ENCODE measurements at regions not wholly inside any gene's neighbourhood (a gene's known extent, or its start where the extent isn't known, plus 50 kb on each side); places are given as distances from the start of the nearest gene placed in this dataset.

GRCh38 chr22:23405366-23405851 is 174.7 kb downstream of the IGLL1 start:
- no peak for DNase-seq

GRCh38 chr22:23404689-23405365 is 175.3 kb downstream of the IGLL1 start:
- no peak for DNase-seq

DNA sequence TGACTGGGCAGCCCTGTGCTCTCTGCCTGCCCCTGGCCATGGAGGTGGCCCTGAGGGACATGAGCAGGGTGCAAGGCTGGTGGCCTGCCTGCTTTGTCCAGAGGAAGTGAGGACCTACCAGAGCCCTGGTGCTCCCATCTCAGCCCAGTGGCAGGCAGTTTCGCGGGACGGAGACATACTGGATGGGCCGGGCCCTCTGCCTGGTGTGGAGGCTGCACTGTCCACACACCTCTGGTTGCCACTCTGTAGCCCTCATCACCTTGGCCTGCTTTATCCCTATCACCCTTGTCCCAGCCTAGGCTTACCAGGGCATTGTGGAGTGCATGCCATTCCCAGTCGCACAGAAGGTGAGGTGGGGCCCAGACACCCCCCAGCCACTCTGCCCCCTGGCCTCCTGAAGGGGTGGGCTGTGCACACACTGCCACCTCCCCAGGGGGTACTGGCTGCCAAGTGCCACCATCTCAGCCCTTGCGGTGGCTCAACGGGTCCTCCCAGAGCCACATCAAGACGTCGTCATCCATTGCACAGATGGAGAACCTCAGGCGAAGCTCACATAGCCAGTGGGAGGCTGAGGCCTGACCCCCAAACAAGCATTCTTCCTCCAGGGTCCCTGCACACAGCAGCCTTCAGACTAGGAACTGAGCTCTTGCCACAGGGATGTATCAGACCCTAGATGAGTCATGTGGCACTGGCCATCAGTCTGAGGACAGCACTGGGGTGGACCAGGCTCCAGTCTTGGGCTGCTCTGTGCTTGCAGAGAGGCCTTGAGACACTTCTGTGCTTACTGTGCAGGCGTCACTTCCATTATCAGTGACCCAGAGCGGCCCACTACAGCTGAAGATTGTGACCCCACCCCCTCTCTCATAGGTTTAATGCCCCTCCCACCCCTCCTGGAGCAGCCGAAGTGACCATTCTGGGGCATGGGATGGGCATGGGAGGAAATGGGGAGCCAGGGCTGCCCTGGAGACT is 176.1 kb downstream of the IGLL1 start:
- no peak for DNase-seq

GRCh38 chr22:23403152-23403719 is 176.9 kb downstream of the IGLL1 start:
- DNase-seq, result no peak

DNA sequence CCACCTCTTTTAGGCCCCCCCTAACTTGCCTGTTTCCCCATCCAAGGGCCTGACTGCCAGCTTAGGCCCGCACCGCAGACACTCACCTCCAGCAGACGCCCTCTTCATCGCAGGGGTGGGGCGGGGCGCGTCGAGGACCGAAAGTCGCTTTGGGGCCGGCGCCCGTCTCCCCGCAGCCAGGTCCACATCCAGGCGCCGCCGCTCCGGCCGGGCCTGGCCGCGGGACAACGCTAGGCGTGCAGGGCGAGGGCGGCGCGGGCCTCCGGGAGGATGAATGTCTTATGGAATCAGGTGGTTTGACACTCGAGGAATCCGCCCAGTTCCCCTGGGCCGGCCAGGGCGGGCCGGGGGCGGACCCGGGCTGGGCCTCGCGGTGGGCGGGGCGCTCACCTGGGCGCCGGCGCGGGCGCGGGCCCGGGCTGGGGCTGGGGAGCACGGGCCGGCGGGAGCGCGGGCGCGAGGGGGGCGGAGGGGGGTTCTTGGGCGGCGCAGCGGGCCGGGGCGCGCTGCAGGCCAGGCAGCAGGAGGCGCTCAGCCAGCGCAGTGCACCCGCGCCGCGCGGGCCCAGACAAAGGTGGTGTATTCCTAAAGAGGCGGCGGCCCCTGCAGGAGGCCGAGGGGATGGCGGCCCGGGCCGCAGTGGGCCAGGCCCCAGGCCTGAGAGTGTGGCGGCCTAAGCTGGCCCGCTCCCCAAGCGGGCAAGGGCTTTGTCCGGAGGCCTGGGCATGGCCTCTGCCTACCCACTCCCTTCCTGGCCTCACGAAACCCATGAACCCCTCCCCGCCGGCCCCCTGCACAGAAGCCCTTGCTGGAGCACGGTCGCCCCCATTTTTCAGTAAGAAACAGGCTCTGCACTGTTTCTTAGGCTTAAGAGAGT is 177.6 kb downstream of the IGLL1 start:
- DNase-seq, result no peak

GRCh38 chr22:23401910-23402274 is 178.2 kb downstream of the IGLL1 start:
- DNase-seq, result no peak

DNA sequence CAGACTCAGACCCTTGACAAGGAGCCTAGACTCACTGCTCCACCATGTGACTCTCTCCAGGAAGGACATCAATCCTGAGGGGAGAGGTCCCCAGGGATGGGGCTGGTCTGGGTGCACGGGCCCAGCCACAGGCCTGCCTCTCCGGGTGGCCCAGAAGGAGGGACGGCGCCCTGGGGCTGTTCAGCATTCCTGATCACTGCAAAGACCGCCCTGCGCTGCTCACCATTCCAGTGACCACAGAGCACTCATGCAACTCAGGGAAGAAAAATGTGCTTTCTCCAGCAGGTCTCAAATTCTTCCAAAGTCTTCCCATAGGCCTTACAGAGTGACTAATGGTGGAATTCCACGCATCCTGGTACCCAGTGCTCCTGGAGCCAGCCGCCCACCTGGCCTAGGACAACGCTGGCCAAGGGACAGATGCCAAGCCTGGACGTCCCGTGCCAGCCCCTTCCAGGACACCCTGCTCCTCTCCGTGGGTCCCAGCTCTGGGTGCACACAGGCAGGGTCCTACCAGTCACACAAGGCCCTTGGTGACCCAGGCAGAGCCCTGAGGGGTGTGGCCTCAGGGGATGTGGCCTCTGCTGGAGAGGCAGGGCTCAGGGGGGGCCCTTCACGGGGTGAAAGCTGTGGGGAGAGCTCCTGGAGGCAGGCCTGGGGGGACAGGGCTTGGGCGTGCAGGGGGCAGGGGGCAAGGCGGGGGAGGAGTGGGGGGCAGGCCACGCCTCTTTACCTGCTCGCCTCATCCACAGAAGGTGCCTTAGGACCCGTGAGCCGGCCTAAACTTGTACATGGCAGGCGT is 178.8 kb downstream of the IGLL1 start:
- DNase-seq, result no peak

GRCh38 chr22:23400286-23400981 is 179.7 kb downstream of the IGLL1 start:
- DNase-seq, result no peak

DNA sequence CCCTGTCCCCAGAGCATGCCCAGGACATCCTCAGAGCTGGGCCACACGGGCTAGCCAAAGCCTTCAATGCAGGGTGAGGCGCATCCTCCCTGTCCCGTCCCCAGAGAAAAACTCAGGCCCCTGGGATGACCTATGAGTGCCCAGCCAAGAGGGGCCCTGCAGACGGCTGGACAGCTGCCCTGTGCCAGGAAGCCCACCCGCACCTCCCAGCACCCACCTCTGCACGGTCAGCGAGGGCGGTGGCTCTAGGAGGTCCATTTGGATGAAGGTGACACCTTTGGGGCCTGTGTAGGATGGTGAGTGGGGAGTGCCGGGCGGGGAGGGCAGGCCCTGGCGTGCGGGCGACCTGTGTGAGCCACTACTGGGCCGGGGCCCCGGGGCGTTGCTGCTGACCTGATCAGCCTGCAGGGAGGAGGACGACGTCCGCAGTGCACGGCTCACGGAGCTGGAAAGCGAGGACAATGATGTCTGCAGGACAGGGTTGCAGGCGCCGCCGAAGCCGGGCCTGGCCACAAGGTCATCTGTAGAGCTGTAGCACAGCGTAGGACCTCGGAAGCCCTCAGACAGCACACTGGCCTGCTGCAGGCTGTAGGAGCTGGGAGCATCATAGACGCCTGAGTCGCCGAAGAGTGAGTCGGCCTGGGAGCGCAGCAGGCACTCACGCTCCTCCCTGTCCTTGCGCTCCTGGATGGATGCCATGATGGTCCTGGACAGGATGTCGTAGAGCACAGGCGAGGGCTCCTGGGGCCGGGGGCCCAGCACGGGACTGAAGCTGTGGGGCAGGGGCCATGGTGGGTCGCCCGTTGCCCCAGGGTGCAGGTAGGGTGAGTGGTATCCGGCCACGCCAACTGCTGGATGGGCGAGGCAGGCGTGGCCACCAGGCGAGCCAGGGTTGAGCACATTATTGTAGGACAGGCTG is 180.5 kb downstream of the IGLL1 start:
- DNase-seq, result no peak

DNA sequence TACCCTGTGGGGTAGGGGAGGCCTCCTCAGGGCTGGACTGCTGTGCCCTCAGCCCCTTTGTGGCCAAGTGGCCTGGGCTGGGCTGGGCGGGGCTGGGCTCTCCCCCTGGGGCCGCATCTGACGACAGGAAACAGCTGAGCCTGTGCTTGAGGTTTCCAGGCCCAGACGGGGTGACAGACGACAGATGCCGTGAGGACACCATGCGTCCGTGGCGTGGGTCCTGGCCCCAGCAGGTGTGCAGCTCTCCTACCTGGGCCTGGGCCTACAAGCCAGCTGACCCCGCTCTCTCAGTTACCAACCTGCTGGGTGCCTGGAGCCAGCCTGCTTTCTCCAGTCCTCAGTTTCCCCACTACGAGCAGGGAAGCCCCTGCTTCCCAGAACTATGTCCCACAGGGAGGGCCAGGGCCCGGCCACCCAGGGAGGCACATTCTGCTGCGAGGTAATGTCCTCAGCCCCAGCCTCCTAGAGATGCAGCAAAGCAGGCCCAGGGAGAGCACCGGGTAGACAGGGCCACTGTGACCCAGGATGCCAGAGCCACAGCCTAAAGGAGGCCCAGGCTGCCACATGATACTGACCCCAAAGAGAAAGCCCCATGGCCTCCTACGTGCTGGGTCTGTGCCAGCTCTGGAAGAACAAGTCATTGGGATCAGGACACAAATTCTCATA is 181.3 kb downstream of the IGLL1 start:
- DNase-seq, result no peak

GRCh38 chr22:23397613-23398567 is 182.2 kb downstream of the IGLL1 start:
- DNase-seq, result no peak

DNA sequence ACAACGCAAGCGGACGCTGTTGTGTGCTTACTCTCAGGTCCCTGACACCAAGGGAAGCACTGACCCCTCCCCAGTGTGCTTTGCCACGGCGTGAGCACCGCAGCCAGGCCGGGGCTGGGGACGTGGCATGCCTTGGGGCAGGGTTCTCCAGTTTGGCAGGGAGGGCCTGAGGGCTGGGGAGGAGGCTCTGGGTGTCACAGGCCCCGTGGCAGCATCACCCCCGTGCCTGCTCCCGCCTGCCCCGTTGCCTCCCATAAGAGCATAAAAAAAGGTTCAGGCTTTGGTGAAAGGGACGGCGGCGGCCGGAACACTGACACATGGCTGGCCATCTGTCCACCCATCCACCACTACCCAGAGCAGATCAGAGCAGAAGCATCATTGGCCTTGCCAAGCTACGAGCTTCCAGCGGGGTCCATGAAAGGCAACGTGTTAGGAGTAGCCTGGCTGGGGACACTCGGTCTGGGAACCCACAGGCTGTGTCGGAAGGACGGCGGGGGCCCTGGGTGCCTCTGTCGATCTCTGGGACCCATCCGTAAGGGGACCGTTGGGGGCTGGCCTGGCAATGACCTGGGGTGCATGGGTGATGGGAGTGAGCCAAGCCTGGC is 183.0 kb downstream of the IGLL1 start:
- DNase-seq, result peak in 1 of 2 experiments; percentile 74

GRCh38 chr22:23396362-23397007 is 183.6 kb downstream of the IGLL1 start:
- DNase-seq, result no peak

DNA sequence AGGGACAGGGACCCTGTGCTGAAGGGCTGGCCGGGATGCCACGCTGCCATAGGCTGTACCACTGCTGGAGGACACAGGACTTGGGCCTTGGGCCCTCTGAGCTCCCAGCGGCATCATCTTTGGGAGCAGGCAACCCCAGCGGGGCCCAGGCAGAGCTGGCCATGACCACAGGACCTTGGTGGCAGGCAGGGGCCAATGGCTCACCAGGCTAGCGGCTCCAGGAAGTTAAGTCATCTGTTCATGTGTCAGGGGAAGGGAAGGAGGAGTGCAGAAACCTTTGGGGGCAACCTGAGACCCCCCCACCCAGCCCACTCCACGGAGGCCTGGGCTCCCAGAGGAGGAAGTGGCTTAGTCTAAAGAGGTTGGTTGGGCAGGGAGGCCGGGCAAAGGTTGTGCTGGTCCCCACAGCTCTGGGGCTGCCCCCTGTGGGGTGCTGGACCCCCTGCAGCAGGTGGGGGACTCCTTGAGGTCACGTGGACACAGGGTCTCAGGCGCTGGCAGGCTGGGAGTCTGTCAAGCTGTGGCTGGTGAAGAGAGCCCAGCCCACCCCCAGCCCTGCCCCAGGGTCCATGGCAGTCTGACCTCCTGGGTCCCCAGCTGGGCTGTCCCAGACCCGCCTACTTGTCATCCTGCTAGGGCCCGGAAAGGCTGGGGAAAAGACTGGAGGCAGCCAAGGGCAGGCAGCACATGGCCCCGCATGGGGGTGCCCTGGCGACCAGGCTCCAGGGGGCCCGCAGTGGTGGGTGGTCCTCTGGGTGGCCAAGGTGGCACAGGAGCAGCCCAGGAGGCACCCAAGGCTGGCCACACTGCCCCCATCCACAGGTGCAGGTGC is 184.3 kb downstream of the IGLL1 start:
- DNase-seq, result no peak

- no peak for DNase-seq
These were observed 185.4 kb downstream of the IGLL1 start for GRCh38 chr22:23394525-23395326.
